ENCODE measurements at regions not wholly inside any gene's neighbourhood (a gene's known extent, or its start where the extent isn't known, plus 50 kb on each side); places are given as distances from the start of the nearest gene placed in this dataset.
"Not testable (repeated sequence)": the region's sequence is repeated elsewhere in the genome, so short reads cannot be mapped to it uniquely, and the experiment has no call there.

- Mint-ChIP-seq H3K9me3 (peaks cover 16% of the 10 kb centered on the region), H3K27me3 (ENCODE audit: insufficient read depth) (no peaks in the 10 kb centered on the region), H3K4me3 (no peak overlapping the region), H3K36me3 (ENCODE audit: low read depth) (no peaks in the 10 kb centered on the region), H3K4me1 (ENCODE audit: low read depth) (no peaks in the 10 kb centered on the region), H3K27ac (no peak overlapping the region)
- intact Hi-C loops (cut with micrococcal nuclease), result no loop called here
- DNase-seq (ENCODE audit: low spot score), result no peak
Measured at GRCh38 chr9:103261951-103262350, 266.8 kb downstream of the CYLC2 start.

GRCh38 chr9:103266064-103266463 lies 270.9 kb downstream of the CYLC2 start:
- intact Hi-C loops (cut with micrococcal nuclease), result no loop called here
- no peak overlapping the region for H3K27ac Mint-ChIP-seq
- H3K4me3 Mint-ChIP-seq, result no peak overlapping the region
- no peak for DNase-seq (ENCODE audit: low spot score)
- H3K9me3 Mint-ChIP-seq, result peaks cover 14% of the 10 kb centered on the region
- no peaks in the 10 kb centered on the region for H3K36me3 Mint-ChIP-seq (ENCODE audit: low read depth)
- no peaks in the 10 kb centered on the region for H3K27me3 Mint-ChIP-seq (ENCODE audit: insufficient read depth)
- H3K4me1 Mint-ChIP-seq (ENCODE audit: low read depth), result no peaks in the 10 kb centered on the region

- H3K9me3 Mint-ChIP-seq, result peaks cover 6% of the 10 kb centered on the region
- no peaks in the 10 kb centered on the region for H3K36me3 Mint-ChIP-seq (ENCODE audit: low read depth)
- intact Hi-C loops (cut with micrococcal nuclease), result no loop called here
- H3K27me3 Mint-ChIP-seq (ENCODE audit: insufficient read depth), result no peaks in the 10 kb centered on the region
- H3K27ac Mint-ChIP-seq, result no peak overlapping the region
- H3K4me1 Mint-ChIP-seq (ENCODE audit: low read depth), result no peaks in the 10 kb centered on the region
- DNase-seq (ENCODE audit: low spot score), result no peak
- no peak overlapping the region for H3K4me3 Mint-ChIP-seq
Measured at GRCh38 chr9:103277240-103277639, 282.1 kb downstream of the CYLC2 start.

- H3K9me3 Mint-ChIP-seq, result peaks cover 4% of the 10 kb centered on the region
- intact Hi-C loops (cut with micrococcal nuclease), result no loop called here
- DNase-seq (ENCODE audit: low spot score), result no peak
- no peak overlapping the region for H3K4me3 Mint-ChIP-seq
- H3K27ac Mint-ChIP-seq, result no peak overlapping the region
- no peaks in the 10 kb centered on the region for H3K36me3 Mint-ChIP-seq (ENCODE audit: low read depth)
- no peaks in the 10 kb centered on the region for H3K4me1 Mint-ChIP-seq (ENCODE audit: low read depth)
- H3K27me3 Mint-ChIP-seq (ENCODE audit: insufficient read depth), result no peaks in the 10 kb centered on the region
Measured at GRCh38 chr9:103281126-103281525, 286.0 kb downstream of the CYLC2 start.

- Mint-ChIP-seq H3K4me1 (ENCODE audit: low read depth) (no peaks in the 10 kb centered on the region), H3K27me3 (ENCODE audit: insufficient read depth) (no peaks in the 10 kb centered on the region), H3K9me3 (peaks cover 9% of the 10 kb centered on the region), H3K27ac (no peak overlapping the region), H3K4me3 (no peak overlapping the region), H3K36me3 (ENCODE audit: low read depth) (no peaks in the 10 kb centered on the region)
- no peak for DNase-seq (ENCODE audit: low spot score)
- intact Hi-C loops (cut with micrococcal nuclease), result no loop called here
Measured at GRCh38 chr9:103287361-103287760, 292.2 kb downstream of the CYLC2 start.

GRCh38 chr9:103296189-103296588 lies 301.1 kb downstream of the CYLC2 start:
- H3K27ac Mint-ChIP-seq, result no peak overlapping the region
- DNase-seq (ENCODE audit: low spot score), result no peak
- no peaks in the 10 kb centered on the region for H3K36me3 Mint-ChIP-seq (ENCODE audit: low read depth)
- no peaks in the 10 kb centered on the region for H3K4me1 Mint-ChIP-seq (ENCODE audit: low read depth)
- H3K27me3 Mint-ChIP-seq (ENCODE audit: insufficient read depth), result no peaks in the 10 kb centered on the region
- H3K4me3 Mint-ChIP-seq, result no peak overlapping the region
- intact Hi-C loops (cut with micrococcal nuclease), result no loop called here
- H3K9me3 Mint-ChIP-seq, result no peaks in the 10 kb centered on the region

GRCh38 chr9:103301051-103301450 lies 305.9 kb downstream of the CYLC2 start:
- Mint-ChIP-seq H3K27ac (no peak overlapping the region), H3K9me3 (no peaks in the 10 kb centered on the region), H3K36me3 (ENCODE audit: low read depth) (no peaks in the 10 kb centered on the region), H3K4me3 (no peak overlapping the region), H3K27me3 (ENCODE audit: insufficient read depth) (no peaks in the 10 kb centered on the region), H3K4me1 (ENCODE audit: low read depth) (no peaks in the 10 kb centered on the region)
- no peak for DNase-seq (ENCODE audit: low spot score)
- intact Hi-C loops (cut with micrococcal nuclease), result no loop called here

- Mint-ChIP-seq H3K36me3 (ENCODE audit: low read depth) (no peaks in the 10 kb centered on the region), H3K4me3 (no peak overlapping the region), H3K9me3 (no peaks in the 10 kb centered on the region), H3K4me1 (ENCODE audit: low read depth) (no peaks in the 10 kb centered on the region), H3K27ac (no peak overlapping the region), H3K27me3 (ENCODE audit: insufficient read depth) (no peaks in the 10 kb centered on the region)
- DNase-seq (ENCODE audit: low spot score), result no peak
- intact Hi-C loops (cut with micrococcal nuclease), result no loop called here
Measured at GRCh38 chr9:103304797-103305196, 309.7 kb downstream of the CYLC2 start.

GRCh38 chr9:103319979-103320378 lies 324.8 kb downstream of the CYLC2 start:
- Mint-ChIP-seq H3K4me1 (ENCODE audit: low read depth) (no peaks in the 10 kb centered on the region), H3K27ac (no peak overlapping the region), H3K27me3 (ENCODE audit: insufficient read depth) (no peaks in the 10 kb centered on the region), H3K4me3 (no peak overlapping the region), H3K36me3 (ENCODE audit: low read depth) (no peaks in the 10 kb centered on the region), H3K9me3 (peaks cover 3% of the 10 kb centered on the region)
- intact Hi-C loops (cut with micrococcal nuclease), result no loop called here
- no peak for DNase-seq (ENCODE audit: low spot score)

- intact Hi-C loops (cut with micrococcal nuclease), result no loop called here
- Mint-ChIP-seq H3K4me3 (no peak overlapping the region), H3K4me1 (ENCODE audit: low read depth) (no peaks in the 10 kb centered on the region), H3K27me3 (ENCODE audit: insufficient read depth) (no peaks in the 10 kb centered on the region), H3K9me3 (peaks cover 3% of the 10 kb centered on the region), H3K36me3 (ENCODE audit: low read depth) (no peaks in the 10 kb centered on the region), H3K27ac (no peak overlapping the region)
- DNase-seq (ENCODE audit: low spot score), result no peak
Measured at GRCh38 chr9:103323699-103324098, 328.6 kb downstream of the CYLC2 start.

GRCh38 chr9:103335461-103335860 lies 340.3 kb downstream of the CYLC2 start:
- H3K4me3 Mint-ChIP-seq, result no peak overlapping the region
- no peaks in the 10 kb centered on the region for H3K36me3 Mint-ChIP-seq (ENCODE audit: low read depth)
- H3K9me3 Mint-ChIP-seq, result no peaks in the 10 kb centered on the region
- DNase-seq (ENCODE audit: low spot score), result no peak
- H3K27me3 Mint-ChIP-seq (ENCODE audit: insufficient read depth), result no peaks in the 10 kb centered on the region
- no peaks in the 10 kb centered on the region for H3K4me1 Mint-ChIP-seq (ENCODE audit: low read depth)
- intact Hi-C loops (cut with micrococcal nuclease), result no loop called here
- H3K27ac Mint-ChIP-seq, result no peak overlapping the region

- no peaks in the 10 kb centered on the region for H3K27me3 Mint-ChIP-seq (ENCODE audit: insufficient read depth)
- H3K27ac Mint-ChIP-seq, result no peak overlapping the region
- no peak for DNase-seq (ENCODE audit: low spot score)
- no peak overlapping the region for H3K4me3 Mint-ChIP-seq
- intact Hi-C loops (cut with micrococcal nuclease), result no loop called here
- no peaks in the 10 kb centered on the region for H3K4me1 Mint-ChIP-seq (ENCODE audit: low read depth)
- H3K9me3 Mint-ChIP-seq, result peaks cover 11% of the 10 kb centered on the region
- H3K36me3 Mint-ChIP-seq (ENCODE audit: low read depth), result no peaks in the 10 kb centered on the region
Measured at GRCh38 chr9:103355000-103355399, 359.9 kb downstream of the CYLC2 start.

- H3K4me3 Mint-ChIP-seq; H3K4me1 Mint-ChIP-seq (ENCODE audit: low read depth); H3K36me3 Mint-ChIP-seq (ENCODE audit: low read depth); intact Hi-C loops (cut with micrococcal nuclease); H3K27ac Mint-ChIP-seq; DNase-seq (ENCODE audit: low spot score); H3K27me3 Mint-ChIP-seq (ENCODE audit: insufficient read depth): not testable (repeated sequence)
- H3K9me3 Mint-ChIP-seq, result peaks cover 13% of the 10 kb centered on the region
Measured at GRCh38 chr9:103357980-103358379, 362.8 kb downstream of the CYLC2 start.

- no peaks in the 10 kb centered on the region for H3K4me1 Mint-ChIP-seq (ENCODE audit: low read depth)
- H3K36me3 Mint-ChIP-seq (ENCODE audit: low read depth), result no peaks in the 10 kb centered on the region
- H3K9me3 Mint-ChIP-seq, result peaks cover 5% of the 10 kb centered on the region
- no peak overlapping the region for H3K4me3 Mint-ChIP-seq
- intact Hi-C loops (cut with micrococcal nuclease), result no loop called here
- DNase-seq (ENCODE audit: low spot score), result no peak
- H3K27ac Mint-ChIP-seq, result no peak overlapping the region
- no peaks in the 10 kb centered on the region for H3K27me3 Mint-ChIP-seq (ENCODE audit: insufficient read depth)
Measured at GRCh38 chr9:103361906-103362305, 366.8 kb downstream of the CYLC2 start.

All from activated T-helper 1 cell treated with anti-CD3 and anti-CD28 coated beads, Interleukin-12 subunit alpha, Interleukin-12 subunit beta, Interleukin-2, Interleukin-4 antibody, amounts not matched to agents 30 ng/mL and 10 ng/mL and 1 ng/mL, durations not matched to agents 14 hours and 24 hours and 36 hours (primary cell).